Glomerular endothelial cell (primary cell): ENCODE measurements at regions not wholly inside any gene's neighbourhood (a gene's known extent, or its start where the extent isn't known, plus 50 kb on each side); places are given as distances from the start of the nearest gene placed in this dataset.

ENCODE experiments used
- DNase-seq: peaks from one replicate; pipeline ENCODE4 v3.0.0-alpha.2; 2011; ENCODE audit warnings: low read depth, low spot score; ENCODE audit errors: extremely low read depth

DNA sequence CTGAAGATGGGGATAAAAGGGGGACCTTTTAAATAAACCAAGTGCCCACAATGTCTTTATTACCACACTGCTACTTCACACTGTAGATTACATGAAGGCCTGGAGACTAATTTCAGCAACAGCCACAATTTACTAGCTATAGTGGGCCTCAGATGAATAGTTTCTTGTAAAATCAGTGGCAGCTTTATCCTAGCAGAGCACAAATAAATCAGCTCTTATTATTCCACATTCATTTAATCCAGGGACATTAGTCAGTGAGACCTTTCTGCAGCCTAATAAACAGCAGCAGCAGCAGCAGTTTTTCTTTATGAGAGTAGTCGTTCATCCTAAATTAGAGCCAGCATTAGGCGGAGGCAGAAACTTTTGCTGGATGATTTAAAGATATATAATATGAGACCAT is 542.3 kb downstream of the PSAT1 start:
- no peak for DNase-seq

GRCh38 chr9:78848061-78848460 is 551.1 kb downstream of the PSAT1 start:
- no peak for DNase-seq

- DNase-seq, result no peak
Measured at GRCh38 chr9:78856144-78856543, 559.2 kb downstream of the PSAT1 start.

- no peak for DNase-seq
Measured at GRCh38 chr9:78856781-78857180, 559.9 kb downstream of the PSAT1 start.

- no peak for DNase-seq
Measured at GRCh38 chr9:78857373-78858225, 560.7 kb downstream of the PSAT1 start.

DNA sequence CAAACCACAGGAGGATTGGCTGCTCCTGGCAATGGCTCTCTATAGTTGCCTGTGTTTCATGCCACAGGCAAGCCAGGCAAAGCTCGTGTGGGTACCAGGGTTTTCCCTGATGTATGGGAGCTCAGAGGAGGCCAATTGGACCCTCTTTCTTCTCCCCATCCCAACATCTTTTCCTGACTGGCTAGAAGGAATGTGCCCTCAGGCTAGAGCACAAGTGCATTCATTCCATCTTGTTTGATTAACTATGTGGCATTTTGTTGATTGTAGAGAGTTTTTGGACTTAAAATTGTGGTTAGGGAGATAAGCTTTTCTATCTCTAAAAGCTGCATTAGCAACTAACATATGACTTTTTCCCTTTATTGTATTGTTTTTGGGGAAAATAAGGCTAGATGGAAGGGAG is 561.3 kb downstream of the PSAT1 start:
- no peak for DNase-seq

DNA sequence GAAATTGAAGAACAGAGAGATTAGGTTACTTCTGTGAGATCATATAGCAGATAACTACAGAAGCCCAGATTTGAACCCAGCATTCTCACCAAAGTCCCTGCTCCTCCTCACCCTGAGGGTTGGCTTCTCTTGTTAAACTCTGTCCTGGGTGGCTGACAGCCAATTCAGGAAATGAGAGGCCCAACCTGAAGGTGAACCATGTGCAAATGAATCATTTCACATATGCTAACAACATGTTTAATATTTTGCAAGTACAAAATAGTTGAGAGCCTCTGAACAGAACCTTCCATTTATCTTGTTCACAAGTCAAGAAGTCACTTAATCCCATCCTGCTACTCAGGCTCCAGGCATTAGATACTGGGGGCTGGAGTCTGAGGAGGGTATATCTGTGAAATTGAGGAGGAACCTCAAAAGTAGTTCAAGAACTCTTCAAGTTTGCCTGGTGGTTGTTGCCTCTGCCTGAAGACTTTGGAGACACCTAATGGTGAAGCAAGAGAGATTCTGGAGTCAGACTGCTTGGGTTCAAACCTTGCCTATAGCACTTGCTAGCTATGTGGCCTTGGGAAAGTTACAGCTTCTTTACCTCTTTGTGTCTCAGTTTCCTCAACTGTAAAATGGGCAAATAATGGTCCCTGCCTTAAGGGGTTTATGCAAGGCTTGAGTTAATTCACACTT is 564.0 kb downstream of the PSAT1 start:
- DNase-seq, result no peak

DNA sequence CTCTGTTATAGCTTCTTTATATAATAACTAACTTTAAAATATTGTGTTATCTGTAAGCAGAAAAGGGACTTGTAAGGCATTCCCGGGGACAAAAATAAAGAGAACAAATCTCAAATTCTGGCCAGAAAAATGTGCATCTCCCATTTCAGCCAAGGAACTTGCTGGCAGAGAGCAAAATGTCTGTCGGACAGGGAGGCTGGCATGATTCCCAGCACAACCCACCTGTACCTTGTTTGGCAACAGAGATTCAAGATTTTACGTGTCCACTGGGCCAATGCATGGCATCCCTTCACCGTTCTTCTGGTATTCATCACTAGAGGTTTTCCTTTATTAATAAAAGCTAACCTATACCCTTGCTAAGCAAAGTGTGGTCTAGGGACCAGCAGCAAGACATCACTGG is 566.6 kb downstream of the PSAT1 start:
- no peak for DNase-seq

DNA sequence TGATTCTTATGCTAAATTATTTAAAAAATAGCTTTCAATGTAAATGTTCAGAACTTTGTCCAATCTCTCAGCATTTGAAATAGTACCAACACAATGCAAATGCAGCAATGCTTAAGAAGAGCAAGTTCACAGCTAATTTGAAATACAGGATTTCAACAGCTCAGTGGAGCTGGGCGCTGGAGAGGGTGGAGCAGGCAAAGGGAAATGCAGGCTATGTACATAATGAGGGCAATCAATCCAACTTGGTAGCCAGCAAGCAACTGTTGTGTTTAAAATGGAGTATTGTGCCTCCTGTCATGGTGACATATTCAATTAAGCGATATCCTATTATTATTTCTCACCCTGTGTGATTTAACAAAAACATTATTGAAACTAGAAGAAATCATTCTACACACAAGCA is 568.8 kb downstream of the PSAT1 start:
- DNase-seq, result no peak

DNA sequence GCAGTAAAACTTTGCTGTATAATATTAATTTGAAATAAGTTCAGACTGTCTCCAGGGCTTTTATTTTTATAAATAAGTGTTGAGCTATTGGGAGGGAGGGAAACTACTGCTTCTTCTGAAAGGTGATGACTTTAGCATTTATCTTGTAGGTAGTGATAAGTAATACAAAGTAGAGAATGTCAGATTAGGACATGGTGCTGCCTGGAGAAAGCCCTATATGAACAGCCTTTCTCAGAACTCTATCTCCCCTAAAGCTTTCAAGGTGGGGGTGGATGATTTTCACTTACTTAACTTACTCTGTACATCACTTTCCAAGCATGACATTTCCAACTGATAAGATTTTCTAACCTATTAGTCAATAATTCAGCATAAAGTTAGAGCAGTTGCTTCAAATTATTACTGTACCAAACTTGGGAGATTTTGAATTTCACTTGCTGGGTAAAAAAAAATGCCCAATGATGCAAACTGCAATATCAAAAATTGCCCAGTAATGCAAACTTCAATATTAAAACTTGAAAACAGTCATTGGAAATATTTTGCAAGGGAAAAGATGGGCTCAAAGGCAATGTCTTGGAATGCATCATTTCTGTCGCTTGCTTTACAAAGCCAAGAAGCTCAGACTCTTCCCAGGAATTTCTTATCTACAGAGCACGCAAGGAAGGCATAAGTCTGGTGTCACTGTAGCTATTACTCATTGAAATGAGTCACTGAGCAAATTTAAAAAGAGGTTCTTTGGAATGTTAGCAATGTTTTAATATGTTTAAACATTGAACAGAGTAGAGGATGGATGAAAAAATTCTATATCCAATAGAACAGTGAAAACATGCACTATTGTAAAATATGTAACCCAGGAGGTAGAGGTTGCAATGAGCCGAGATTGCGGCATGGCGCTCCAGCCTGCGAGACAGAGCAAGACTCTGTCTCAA is 569.5 kb downstream of the PSAT1 start:
- peak; percentile 65 for DNase-seq

GRCh38 chr9:78871086-78871451 is 574.1 kb downstream of the PSAT1 start:
- no peak for DNase-seq

DNA sequence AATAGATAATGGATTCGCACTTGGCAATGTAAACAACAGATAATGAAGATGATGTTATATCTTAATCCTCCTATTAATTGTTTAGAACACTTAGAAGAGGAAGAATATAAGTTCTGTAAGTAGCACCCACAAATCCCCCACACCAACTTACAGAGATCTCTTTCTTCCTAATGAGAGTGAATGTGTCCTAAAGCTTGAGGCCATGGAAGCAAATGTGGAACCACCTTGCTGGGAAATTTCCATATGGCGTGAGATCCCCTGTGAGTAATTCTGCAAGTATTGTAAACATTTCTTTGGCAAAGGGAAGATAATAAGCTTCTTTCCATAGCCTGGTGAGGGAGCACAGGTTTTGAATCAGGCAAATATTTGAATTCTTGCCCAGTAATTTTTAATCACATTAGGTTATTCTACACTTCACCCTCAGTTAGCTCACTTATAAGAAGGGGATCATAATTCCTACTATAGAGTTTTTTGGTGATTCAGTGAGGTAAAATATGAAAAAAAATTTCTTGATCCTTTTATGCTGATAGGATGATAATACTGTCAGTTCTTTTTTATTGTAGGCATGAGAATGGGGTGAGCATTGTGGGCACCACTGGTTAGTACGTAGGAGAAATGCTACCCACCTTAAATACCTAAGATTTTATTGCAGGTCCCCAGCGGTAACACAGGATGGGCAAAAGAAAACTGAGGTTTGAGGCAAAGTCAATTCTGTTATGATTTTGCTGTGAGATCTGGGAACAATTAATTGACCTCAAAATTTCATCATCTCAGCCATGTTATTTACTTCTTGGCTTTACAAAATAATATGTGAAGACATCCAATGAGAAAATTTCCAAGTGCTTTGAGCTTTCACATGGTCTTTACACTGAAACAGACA is 574.8 kb downstream of the PSAT1 start:
- peak; percentile 55 for DNase-seq

DNA sequence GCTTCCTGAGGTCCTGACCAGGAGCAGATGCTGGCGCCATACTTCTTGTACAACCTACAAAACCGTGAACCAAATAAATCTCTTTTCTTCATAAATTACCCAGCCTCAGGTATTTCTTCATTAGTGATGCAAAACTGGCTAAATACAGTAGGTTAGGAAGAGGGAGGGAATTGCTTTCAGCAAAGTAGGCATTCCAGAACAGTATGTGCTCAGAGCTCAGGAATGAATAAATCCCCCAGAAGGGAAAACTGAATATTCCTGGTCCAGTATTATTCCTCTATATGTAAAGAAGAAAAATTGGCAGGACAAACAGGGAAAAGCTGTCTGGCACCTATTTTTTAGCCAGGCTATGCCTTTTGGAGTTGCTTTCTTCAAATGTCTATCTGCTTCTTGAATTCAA is 577.1 kb downstream of the PSAT1 start:
- DNase-seq, result no peak

DNA sequence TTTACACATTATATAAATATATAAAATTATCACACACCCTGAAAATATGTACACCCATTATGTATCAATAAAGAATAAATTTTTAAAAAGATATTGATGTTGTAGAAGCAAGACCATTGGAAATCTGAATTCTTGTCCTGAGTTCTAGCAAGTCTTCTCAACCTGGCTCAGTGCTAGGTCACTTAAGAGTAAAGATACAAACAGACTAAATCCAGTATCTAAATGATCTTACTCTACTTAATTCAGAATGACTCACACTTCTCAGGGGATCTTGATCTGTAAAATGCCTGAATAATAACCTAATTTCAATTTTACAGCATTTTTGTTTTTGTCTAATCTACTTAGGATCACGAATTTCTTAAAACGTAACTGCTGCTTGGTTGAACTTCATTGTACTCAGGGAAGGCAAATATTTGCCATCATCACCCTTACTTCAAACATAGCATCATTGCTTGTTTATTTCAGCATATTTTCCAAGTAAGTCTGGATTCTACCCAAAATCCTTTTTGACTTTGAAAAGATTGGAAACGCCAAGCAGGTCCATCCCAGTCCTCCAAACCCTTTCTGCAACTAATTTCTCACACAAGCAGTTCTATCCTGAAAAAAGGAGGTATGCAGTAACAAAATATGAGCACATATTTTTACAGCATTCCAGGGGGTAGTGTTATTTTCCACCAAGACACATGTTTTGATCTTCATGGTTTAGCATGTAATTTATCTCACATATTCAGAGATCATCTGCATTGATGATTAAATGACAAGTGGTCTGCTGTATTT is 582.6 kb downstream of the PSAT1 start:
- no peak for DNase-seq

DNA sequence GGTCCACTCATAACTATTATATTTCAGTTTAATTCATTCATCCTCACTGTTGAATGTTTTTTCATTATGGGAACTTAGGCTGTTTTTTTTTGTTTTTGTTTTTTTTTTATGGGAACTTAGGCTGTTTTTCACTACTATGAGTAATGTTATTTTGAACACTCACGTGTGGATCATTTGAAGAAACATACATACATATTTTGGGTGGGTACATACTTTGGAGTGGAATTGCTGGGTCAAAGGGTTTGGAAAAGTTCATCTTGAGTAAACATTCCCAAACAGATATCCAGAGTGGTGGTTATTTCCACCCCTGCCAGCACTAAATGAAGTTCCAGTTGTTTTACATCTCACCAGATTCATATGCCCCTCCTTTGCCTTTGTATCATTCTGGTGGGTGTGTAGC is 584.4 kb downstream of the PSAT1 start:
- DNase-seq, result no peak

DNA sequence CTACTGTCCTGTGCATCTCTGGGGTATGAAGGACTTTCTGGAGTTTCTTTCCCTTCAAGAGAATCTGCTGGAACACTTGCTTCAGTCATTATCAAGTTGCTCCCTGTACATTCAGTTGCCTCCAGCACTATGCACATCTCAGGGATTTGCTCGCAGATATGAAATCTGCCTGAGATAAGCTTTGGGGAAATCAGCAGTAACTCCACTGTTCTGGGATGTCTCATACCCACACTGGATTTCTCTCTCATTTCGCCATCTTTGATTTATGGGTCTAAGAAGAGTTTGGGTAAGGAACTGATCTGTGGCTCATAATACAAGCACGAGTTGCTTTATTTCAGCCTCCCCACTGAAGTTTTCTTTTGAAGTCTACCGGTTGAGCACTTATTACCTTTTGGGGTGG is 585.6 kb downstream of the PSAT1 start:
- no peak for DNase-seq

- no peak for DNase-seq
Measured at GRCh38 chr9:78884611-78885150, 587.8 kb downstream of the PSAT1 start.

GRCh38 chr9:78892182-78892581 is 595.3 kb downstream of the PSAT1 start:
- DNase-seq, result no peak

GRCh38 chr9:78892769-78893168 is 595.8 kb downstream of the PSAT1 start:
- no peak for DNase-seq
